ENCODE measurements at regions not wholly inside any gene's neighbourhood (a gene's known extent, or its start where the extent isn't known, plus 50 kb on each side); places are given as distances from the start of the nearest gene placed in this dataset.

DNA sequence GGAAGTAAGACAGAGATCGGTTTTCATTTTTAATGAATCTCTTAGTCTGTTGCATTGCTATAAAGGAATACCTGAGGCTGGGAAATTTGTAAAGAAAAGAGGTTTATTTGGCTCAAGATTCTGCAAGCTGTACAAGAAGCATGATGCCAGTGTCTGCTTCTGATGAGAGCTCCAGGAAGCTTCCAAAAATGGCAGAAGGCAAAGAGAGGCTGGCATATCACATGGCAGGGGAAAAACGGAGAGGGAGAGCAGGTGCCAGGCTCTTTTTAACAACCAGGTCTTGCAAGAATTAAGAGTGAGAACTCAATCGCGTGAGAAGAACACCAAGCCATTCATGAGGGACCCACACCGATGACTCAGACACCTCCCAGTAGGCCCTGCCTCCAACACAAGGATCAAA lies 125.0 kb upstream of the THSD7A start:
- Histone ChIP-seq H3K36me3 (ENCODE audit: insufficient read depth, low read length) (no peaks in the 10 kb centered on the region), H3K9me2 (ENCODE audit: insufficient read depth, low read length) (no peaks in the 10 kb centered on the region), H3K27ac (ENCODE audit: low read depth, low read length, poor library complexity, severe bottlenecking) (no peak overlapping the region), H3K4me2 (ENCODE audit: low read length) (no peak overlapping the region), H3K9me3 (ENCODE audit: low read length) (no peaks in the 10 kb centered on the region), H3K79me2 (ENCODE audit: insufficient read depth, low read depth, low read length) (no peaks in the 10 kb centered on the region), H4K20me1 (ENCODE audit: insufficient read depth, low read length) (no peaks in the 10 kb centered on the region), H2AFZ (ENCODE audit: low read length) (no peak overlapping the region), H3K4me3 (ENCODE audit: low read depth, low read length, poor library complexity, severe bottlenecking) (no peak overlapping the region), H3K4me1 (ENCODE audit: insufficient read depth, low read length, poor library complexity, severe bottlenecking) (no peaks in the 10 kb centered on the region)
- DNase-seq (ENCODE audit: low spot score) = no peak
- TF ChIP-seq CTCF (conservative IDR thresholded peaks at IDR 0.05; ENCODE audit: low read length) (no peak), EZH2phosphoT487 (IDR thresholded peaks at IDR 0.05; ENCODE audit: borderline replicate concordance, low read depth, low read length) (no peak)
- no TSS peak for BruUV-seq (replicated peaks)
- POLR2A ChIA-PET = interaction anchor here (0.6 kb wide), 1 partner anchor 460 kb away, joined by 5 read pairs; no protein-coding TSS in a partner anchor
- intact Hi-C loops (cut with micrococcal nuclease; ENCODE audit: unreplicated experiment) = no loop called here
- CTCF ChIA-PET (ENCODE audit: unreplicated experiment) = no interaction called here

- Histone ChIP-seq H3K4me3 (ENCODE audit: low read depth, low read length, poor library complexity, severe bottlenecking) (no peak overlapping the region), H3K4me1 (ENCODE audit: insufficient read depth, low read length, poor library complexity, severe bottlenecking) (no peaks in the 10 kb centered on the region), H2AFZ (ENCODE audit: low read length) (no peak overlapping the region), H4K20me1 (ENCODE audit: insufficient read depth, low read length) (no peaks in the 10 kb centered on the region), H3K4me2 (ENCODE audit: low read length) (no peak overlapping the region), H3K27ac (ENCODE audit: low read depth, low read length, poor library complexity, severe bottlenecking) (no peak overlapping the region), H3K9me2 (ENCODE audit: insufficient read depth, low read length) (no peaks in the 10 kb centered on the region), H3K9me3 (ENCODE audit: low read length) (no peaks in the 10 kb centered on the region), H3K79me2 (ENCODE audit: insufficient read depth, low read depth, low read length) (no peaks in the 10 kb centered on the region), H3K36me3 (ENCODE audit: insufficient read depth, low read length) (no peaks in the 10 kb centered on the region)
- no TSS peak for BruUV-seq (replicated peaks)
- intact Hi-C loops (cut with micrococcal nuclease; ENCODE audit: unreplicated experiment) = no loop called here
- ChIA-PET POLR2A (no interaction called here), CTCF (ENCODE audit: unreplicated experiment) (no interaction called here)
- TF ChIP-seq CTCF (conservative IDR thresholded peaks at IDR 0.05; ENCODE audit: low read length) (no peak), EZH2phosphoT487 (IDR thresholded peaks at IDR 0.05; ENCODE audit: borderline replicate concordance, low read depth, low read length) (no peak)
- no peak for DNase-seq (ENCODE audit: low spot score)
Measured at GRCh38 chr7:11957956-11958355, 126.0 kb upstream of the THSD7A start.

GRCh38 chr7:11959121-11959520 lies 127.1 kb upstream of the THSD7A start:
- BruUV-seq (replicated peaks) = no TSS peak
- no peak overlapping the region for H3K4me3 ChIP-seq (ENCODE audit: low read depth, low read length, poor library complexity, severe bottlenecking)
- H3K27ac ChIP-seq (ENCODE audit: low read depth, low read length, poor library complexity, severe bottlenecking) = no peak overlapping the region
- H3K9me2 ChIP-seq (ENCODE audit: insufficient read depth, low read length) = no peaks in the 10 kb centered on the region
- H3K79me2 ChIP-seq (ENCODE audit: insufficient read depth, low read depth, low read length) = no peaks in the 10 kb centered on the region
- no peak for TF ChIP-seq CTCF (conservative IDR thresholded peaks at IDR 0.05; ENCODE audit: low read length)
- TF ChIP-seq EZH2phosphoT487 (IDR thresholded peaks at IDR 0.05; ENCODE audit: borderline replicate concordance, low read depth, low read length) = no peak
- no peaks in the 10 kb centered on the region for H3K9me3 ChIP-seq (ENCODE audit: low read length)
- no peak overlapping the region for H2AFZ ChIP-seq (ENCODE audit: low read length)
- ChIA-PET CTCF (ENCODE audit: unreplicated experiment) (no interaction called here), POLR2A (interaction anchor here (0.5 to 0.8 kb wide), 3 partner anchors 9 to 31 kb away, joined by 3 read pairs; no protein-coding TSS in a partner anchor)
- H3K4me2 ChIP-seq (ENCODE audit: low read length) = no peak overlapping the region
- no peak for DNase-seq (ENCODE audit: low spot score)
- H3K36me3 ChIP-seq (ENCODE audit: insufficient read depth, low read length) = no peaks in the 10 kb centered on the region
- no peaks in the 10 kb centered on the region for H3K4me1 ChIP-seq (ENCODE audit: insufficient read depth, low read length, poor library complexity, severe bottlenecking)
- no peaks in the 10 kb centered on the region for H4K20me1 ChIP-seq (ENCODE audit: insufficient read depth, low read length)
- intact Hi-C loops (cut with micrococcal nuclease; ENCODE audit: unreplicated experiment) = no loop called here

Data from OCI-LY7 (cell line).